GM19395 (cell line): ENCODE measurements at regions not wholly inside any gene's neighbourhood (a gene's known extent, or its start where the extent isn't known, plus 50 kb on each side); places are given as distances from the start of the nearest gene placed in this dataset.

Source experiments
- ATAC-seq: cut with Tn5 transposase; IDR thresholded peaks from one replicate; pipeline ENCODE4 v1.9.1; 2021; ENCODE audit warnings: mild to moderate bottlenecking, moderate library complexity; ENCODE audit not compliant: unreplicated experiment

GRCh38 chr22:47589271-47590250 is 827.1 kb downstream of the TBC1D22A start:
- no peak for ATAC-seq

GRCh38 chr22:47588578-47588960 is 826.1 kb downstream of the TBC1D22A start:
- ATAC-seq, result no peak

- no peak for ATAC-seq
Measured at GRCh38 chr22:47587861-47588577, 825.6 kb downstream of the TBC1D22A start.

- ATAC-seq, result no peak
Measured at GRCh38 chr22:47587361-47587760, 824.9 kb downstream of the TBC1D22A start.

GRCh38 chr22:47586946-47587345 is 824.5 kb downstream of the TBC1D22A start:
- ATAC-seq, result no peak

GRCh38 chr22:47586038-47586437 is 823.6 kb downstream of the TBC1D22A start:
- no peak for ATAC-seq

- no peak for ATAC-seq
Measured at GRCh38 chr22:47583959-47584562, 821.6 kb downstream of the TBC1D22A start.

GRCh38 chr22:47582067-47582466 is 819.6 kb downstream of the TBC1D22A start:
- no peak for ATAC-seq

- ATAC-seq, result no peak
Measured at GRCh38 chr22:47580121-47580520, 817.7 kb downstream of the TBC1D22A start.

GRCh38 chr22:47576908-47577307 is 814.5 kb downstream of the TBC1D22A start:
- no peak for ATAC-seq

- ATAC-seq, result no peak
Measured at GRCh38 chr22:47575291-47575690, 812.8 kb downstream of the TBC1D22A start.

GRCh38 chr22:47574556-47574955 is 812.1 kb downstream of the TBC1D22A start:
- no peak for ATAC-seq

GRCh38 chr22:47573141-47573540 is 810.7 kb downstream of the TBC1D22A start:
- no peak for ATAC-seq

- no peak for ATAC-seq
Measured at GRCh38 chr22:47572443-47572842, 810.0 kb downstream of the TBC1D22A start.

GRCh38 chr22:47571616-47572015 is 809.2 kb downstream of the TBC1D22A start:
- no peak for ATAC-seq

GRCh38 chr22:47570851-47571250 is 808.4 kb downstream of the TBC1D22A start:
- no peak for ATAC-seq

- ATAC-seq, result no peak
Measured at GRCh38 chr22:47570300-47570685, 807.8 kb downstream of the TBC1D22A start.

GRCh38 chr22:47569389-47570299 is 807.2 kb downstream of the TBC1D22A start:
- no peak for ATAC-seq

GRCh38 chr22:47568700-47569099 is 806.2 kb downstream of the TBC1D22A start:
- no peak for ATAC-seq
